Stimulated activated CD8-positive, alpha-beta memory T cell treated with anti-CD3 and anti-CD28 coated beads, Interleukin-12 subunit alpha, Interleukin-12 subunit beta, amount 100 ng/mL, for 24 hours (primary cell): ENCODE measurements at regions not wholly inside any gene's neighbourhood (a gene's known extent, or its start where the extent isn't known, plus 50 kb on each side); places are given as distances from the start of the nearest gene placed in this dataset.

Source experiments
- DNase-seq: peaks from one replicate; pipeline ENCODE4 v3.0.0-alpha.2; 2020; ENCODE audit errors: extremely low read depth

GRCh38 chr13:59111751-59112171 is 1052.0 kb downstream of the DIAPH3 start:
- no peak for DNase-seq

- no peak for DNase-seq
Measured at GRCh38 chr13:59112221-59112718, 1051.5 kb downstream of the DIAPH3 start.

GRCh38 chr13:59119475-59119874 is 1044.3 kb downstream of the DIAPH3 start:
- no peak for DNase-seq

- no peak for DNase-seq
Measured at GRCh38 chr13:59120297-59120843, 1043.4 kb downstream of the DIAPH3 start.

- DNase-seq, result no peak
Measured at GRCh38 chr13:59121507-59121906, 1042.2 kb downstream of the DIAPH3 start.

GRCh38 chr13:59126474-59126873 is 1037.3 kb downstream of the DIAPH3 start:
- DNase-seq, result no peak

- DNase-seq, result no peak
Measured at GRCh38 chr13:59133903-59134302, 1029.8 kb downstream of the DIAPH3 start.

- DNase-seq, result no peak
Measured at GRCh38 chr13:59144700-59145099, 1019.0 kb downstream of the DIAPH3 start.

GRCh38 chr13:59145381-59145780 is 1018.3 kb downstream of the DIAPH3 start:
- DNase-seq, result no peak

- DNase-seq, result no peak
Measured at GRCh38 chr13:59157181-59157580, 1006.5 kb downstream of the DIAPH3 start.

GRCh38 chr13:59166174-59166573 is 997.6 kb downstream of the DIAPH3 start:
- no peak for DNase-seq

- DNase-seq, result no peak
Measured at GRCh38 chr13:59172076-59172475, 991.7 kb downstream of the DIAPH3 start.

- no peak for DNase-seq
Measured at GRCh38 chr13:59176775-59177174, 987.0 kb downstream of the DIAPH3 start.

GRCh38 chr13:59178344-59178743 is 985.4 kb downstream of the DIAPH3 start:
- no peak for DNase-seq

- no peak for DNase-seq
Measured at GRCh38 chr13:59182241-59182640, 981.5 kb downstream of the DIAPH3 start.

- DNase-seq, result no peak
Measured at GRCh38 chr13:59197397-59197796, 966.3 kb downstream of the DIAPH3 start.

GRCh38 chr13:59201841-59202240 is 961.9 kb downstream of the DIAPH3 start:
- no peak for DNase-seq

GRCh38 chr13:59203855-59204254 is 959.9 kb downstream of the DIAPH3 start:
- no peak for DNase-seq

- no peak for DNase-seq
Measured at GRCh38 chr13:59205501-59205900, 958.2 kb downstream of the DIAPH3 start.

GRCh38 chr13:59208405-59209195 is 955.1 kb downstream of the DIAPH3 start:
- DNase-seq, result no peak

GRCh38 chr13:59210543-59210942 is 953.2 kb downstream of the DIAPH3 start:
- DNase-seq, result no peak

GRCh38 chr13:59211606-59212005 is 952.1 kb downstream of the DIAPH3 start:
- no peak for DNase-seq

- DNase-seq, result no peak
Measured at GRCh38 chr13:59229401-59229800, 934.3 kb downstream of the DIAPH3 start.
